SK-N-SH (cell line): ENCODE measurements at regions not wholly inside any gene's neighbourhood (a gene's known extent, or its start where the extent isn't known, plus 50 kb on each side); places are given as distances from the start of the nearest gene placed in this dataset.

Experiments
- JUND ChIP-seq: IDR thresholded peaks from 2 replicates; pipeline ENCODE4 v1.4.0; 2012
- POLR2AphosphoS5 ChIP-seq: IDR thresholded peaks from 2 replicates; pipeline ENCODE4 v1.6.1; 2012; ENCODE audit warnings: low read depth, low read length
- SMC3 ChIP-seq: IDR thresholded peaks from 2 replicates; pipeline ENCODE4 v1.6.1; 2012; ENCODE audit warnings: low read depth, low read length, improper control_type of control experiment
- YY1 ChIP-seq: IDR thresholded peaks from 2 replicates; pipeline ENCODE4 v1.4.0; 2012; ENCODE audit warnings: low read depth, mild to moderate bottlenecking
- ZBTB33 ChIP-seq: IDR thresholded peaks from 2 replicates; pipeline ENCODE4 v1.4.0; 2012; ENCODE audit warnings: low read depth, borderline replicate concordance
- TF ChIP-seq, protein P1 (sequence below): fragments of 200-600 bp; sonication (generic); IDR thresholded peaks from 2 replicates; pipeline ENCODE4 v1.6.1; 2017; ENCODE audit warnings: antibody characterized with exemption, mild to moderate bottlenecking, moderate library complexity

- TF ChIP-seq ZBTB33 = no peak
- no peak for TF ChIP-seq POLR2AphosphoS5
- TF ChIP-seq JUND = no peak
- TF ChIP-seq, protein P1, sequence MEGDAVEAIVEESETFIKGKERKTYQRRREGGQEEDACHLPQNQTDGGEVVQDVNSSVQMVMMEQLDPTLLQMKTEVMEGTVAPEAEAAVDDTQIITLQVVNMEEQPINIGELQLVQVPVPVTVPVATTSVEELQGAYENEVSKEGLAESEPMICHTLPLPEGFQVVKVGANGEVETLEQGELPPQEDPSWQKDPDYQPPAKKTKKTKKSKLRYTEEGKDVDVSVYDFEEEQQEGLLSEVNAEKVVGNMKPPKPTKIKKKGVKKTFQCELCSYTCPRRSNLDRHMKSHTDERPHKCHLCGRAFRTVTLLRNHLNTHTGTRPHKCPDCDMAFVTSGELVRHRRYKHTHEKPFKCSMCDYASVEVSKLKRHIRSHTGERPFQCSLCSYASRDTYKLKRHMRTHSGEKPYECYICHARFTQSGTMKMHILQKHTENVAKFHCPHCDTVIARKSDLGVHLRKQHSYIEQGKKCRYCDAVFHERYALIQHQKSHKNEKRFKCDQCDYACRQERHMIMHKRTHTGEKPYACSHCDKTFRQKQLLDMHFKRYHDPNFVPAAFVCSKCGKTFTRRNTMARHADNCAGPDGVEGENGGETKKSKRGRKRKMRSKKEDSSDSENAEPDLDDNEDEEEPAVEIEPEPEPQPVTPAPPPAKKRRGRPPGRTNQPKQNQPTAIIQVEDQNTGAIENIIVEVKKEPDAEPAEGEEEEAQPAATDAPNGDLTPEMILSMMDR = no peak
- no peak for TF ChIP-seq SMC3
- TF ChIP-seq YY1 = no peak
These were observed 51.5 kb upstream of the SALL3 start for GRCh38 chr18:78928076-78928475.
